ENCODE measurements at regions not wholly inside any gene's neighbourhood (a gene's known extent, or its start where the extent isn't known, plus 50 kb on each side); places are given as distances from the start of the nearest gene placed in this dataset.

DNA sequence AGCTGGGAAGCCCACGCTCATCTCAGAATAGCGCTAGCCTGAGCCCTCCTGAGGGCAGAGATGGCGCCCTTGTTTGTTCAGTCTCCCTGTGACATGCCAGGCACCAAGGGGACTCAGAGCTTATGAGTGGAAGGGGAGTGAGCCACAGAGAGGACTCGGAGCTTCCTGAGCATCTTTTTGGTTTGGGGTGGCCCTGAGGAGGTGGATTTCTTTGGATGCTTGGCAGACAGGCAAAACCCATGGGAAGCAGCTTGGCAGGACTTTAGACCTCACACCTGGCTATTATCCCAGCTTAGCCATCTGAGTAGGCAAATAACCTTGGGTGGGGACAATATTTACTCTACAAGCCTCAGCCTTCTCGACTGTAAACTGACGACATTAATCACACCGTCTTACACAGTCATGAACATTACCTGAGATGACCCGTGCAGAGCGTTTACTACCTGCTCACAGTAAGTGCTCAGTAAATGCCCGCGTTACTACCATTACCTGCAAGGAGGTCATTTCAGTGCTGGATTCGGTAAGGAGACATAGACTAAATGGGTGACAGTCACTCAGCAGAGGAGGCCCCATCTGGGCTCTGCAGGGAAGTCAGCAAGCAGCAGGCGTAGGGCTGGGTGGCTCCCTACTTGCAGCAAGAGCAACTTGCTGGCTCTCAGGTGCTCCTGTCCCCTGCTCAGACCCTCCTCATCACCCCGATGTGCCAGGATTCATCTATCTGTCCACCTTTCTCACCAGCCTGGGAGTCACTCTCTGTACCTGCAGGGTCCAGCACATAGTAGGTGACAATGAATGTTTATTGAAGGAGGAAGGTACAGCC is 54.9 kb downstream of the KLHDC7A start:
- DNase-seq (ENCODE audit: low read depth in 2 of 2) = no peak

DNA sequence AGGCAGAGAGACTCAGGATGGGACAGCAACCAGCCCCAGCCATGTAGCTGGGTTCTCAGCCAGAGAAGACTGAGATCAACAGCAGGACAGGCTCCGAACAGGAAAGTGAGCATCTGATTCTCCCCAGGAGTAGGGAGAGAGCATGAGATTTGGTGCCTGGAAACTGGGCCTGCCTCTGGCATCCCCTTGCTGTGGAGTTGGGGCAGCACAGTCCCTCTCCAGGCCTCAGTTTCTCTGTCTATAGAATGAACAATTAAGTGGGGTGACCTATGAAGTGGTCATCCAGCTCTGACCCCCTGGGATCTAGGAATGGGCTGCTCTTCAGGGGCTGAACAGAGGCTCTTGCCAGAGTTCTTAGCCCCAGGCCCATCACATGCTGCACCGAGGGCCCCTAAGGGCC is 55.6 kb downstream of the KLHDC7A start:
- DNase-seq (ENCODE audit: low read depth in 2 of 2) = no peak

DNA sequence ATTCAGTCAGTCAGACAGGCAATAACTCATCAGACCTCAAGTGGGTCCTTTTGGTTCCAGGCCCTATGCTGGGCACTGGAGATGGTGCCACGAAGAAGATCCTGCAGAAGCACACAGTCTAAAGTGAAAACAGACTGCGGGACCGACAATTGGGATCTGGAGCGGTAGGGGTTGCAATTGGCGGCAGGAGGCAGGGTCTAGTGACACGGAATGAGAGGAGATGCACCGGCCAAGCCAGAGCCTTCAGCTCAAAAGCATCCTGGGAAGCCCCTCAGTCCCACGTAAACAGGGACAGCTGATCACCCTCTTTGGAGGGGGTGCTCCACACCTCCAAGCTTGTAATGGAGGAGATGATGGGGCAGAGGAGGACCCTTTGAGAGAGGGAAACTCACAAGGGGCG is 56.2 kb downstream of the KLHDC7A start:
- no peak for DNase-seq (ENCODE audit: low read depth in 2 of 2)

DNA sequence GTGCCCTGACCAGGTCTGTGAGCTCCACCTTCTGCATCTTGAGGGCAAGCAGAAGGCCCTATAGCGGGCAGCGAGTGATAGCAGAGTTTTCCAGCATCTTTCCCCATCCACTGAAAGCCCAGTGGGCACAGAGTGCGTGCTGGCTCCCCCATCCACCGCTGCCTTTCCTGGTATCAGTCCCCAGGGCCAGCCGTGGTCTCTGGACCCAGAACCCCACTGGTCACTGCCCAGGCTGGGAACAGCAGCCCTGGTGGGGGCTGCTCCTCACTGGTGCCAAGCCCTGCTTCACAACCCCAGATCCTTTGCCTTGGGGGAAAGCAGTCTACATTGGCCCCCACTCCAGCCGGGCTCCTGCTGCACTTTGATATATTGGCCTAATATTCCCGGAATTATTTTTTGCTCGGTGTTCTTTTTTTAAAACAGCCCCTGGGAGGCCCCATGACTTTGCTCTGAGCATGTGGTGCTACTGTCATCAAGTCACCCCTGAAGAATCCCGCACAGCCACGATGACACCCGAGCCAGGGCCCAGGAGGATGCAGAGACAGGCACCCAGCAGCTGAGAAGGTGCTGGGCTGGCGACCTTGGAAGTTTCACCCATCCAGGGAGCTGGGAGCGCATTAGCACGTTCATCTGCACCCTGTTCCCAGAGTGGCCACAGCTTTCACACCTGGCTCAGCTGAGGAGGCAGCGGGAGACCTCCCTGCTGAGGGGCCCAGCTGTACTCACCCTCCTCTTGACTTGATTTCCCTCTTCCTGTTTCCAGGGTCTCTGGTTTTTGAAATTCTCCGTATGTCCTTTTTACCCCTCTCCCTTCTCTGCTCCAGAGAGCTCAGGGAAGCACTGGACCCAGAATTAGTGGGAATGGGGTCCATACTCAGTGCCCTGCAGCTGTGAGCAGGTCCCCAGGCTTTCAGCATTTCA is 56.9 kb downstream of the KLHDC7A start:
- DNase-seq (ENCODE audit: low read depth in 2 of 2) = no peak

DNA sequence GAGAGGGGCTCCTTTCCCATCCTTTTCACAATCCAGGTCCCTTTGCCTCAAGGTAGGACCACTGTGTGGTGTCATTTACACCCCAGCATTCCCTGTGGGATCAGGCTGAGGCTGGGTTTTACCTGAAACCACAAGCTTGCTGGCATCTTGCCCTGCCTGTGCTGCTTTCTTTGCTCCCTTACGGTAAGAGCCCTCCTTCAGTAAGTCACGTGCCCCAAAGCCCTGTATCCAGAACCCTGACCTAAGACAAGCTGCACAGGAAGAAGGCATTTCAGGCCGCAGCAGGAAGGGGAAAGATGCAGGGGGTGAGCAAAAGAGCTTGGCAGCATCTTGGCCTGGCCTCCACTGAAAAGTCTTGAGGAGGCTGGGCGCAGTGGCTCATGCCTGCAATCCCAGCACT is 58.4 kb downstream of the KLHDC7A start:
- DNase-seq (ENCODE audit: low read depth in 2 of 2) = no peak

DNA sequence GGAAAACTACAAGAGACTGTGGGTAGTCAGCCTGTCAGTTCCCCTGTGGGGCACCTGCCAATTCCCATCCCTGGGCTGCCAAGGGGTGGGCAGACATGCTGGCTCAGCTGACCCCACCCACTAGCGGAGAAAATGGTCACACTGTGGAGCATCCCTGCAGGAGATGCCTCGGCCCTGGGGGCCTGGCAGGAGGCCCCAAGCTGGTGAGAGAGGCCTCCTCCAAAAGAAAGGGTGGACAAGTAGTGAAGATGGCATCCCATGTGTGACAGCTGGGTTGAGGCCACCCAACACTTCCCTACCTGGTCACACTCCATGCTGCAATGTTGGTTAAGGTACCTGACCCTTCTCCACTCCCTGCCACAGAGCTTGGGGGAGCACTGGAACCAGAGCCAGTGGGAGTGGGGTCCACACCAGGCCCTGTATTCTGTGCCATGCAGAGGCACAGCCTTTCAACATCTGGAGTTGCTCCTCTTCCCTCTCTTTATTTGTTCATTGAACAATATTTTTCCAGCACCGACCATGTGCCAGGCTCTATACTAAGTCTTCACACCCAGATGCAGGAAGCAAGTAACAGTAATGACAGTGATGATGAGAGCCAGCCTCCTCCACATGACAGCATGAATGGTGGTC is 59.5 kb downstream of the KLHDC7A start:
- no peak for DNase-seq (ENCODE audit: low read depth in 2 of 2)

DNA sequence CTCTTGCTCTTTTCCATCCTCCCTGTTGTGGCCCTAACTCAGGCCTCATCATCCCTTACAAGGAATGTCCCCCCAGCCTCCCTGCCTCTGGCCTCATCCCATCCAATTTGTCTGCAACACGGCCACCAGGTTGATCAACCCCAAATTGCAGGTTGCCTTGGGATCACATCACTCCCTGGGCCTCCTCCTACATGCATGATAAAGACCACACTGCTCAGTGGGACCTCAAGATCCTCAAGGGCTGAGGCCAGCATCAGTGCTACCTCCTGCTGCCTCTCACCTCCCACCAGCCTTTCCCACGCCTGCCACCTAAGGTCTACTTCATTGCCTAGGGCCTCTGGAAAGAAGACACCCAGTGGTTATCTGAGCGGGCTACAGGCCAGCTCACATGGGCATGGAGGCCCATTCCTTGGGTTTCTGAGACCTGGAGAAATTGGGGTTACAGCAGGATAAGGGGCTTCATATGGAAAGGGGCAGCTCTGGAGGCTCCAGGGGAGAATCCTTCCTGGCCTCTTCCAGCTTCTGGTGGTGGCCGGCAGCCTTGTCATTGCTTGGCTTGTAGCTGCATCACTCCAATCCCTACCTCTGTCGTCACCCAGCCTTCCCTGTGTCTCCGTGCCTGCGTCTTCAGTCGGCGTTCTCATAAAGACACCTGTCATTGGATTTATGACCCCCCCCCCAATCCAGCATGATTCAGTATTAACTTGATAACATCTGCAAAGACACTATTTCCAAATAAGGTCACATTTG is 60.5 kb downstream of the KLHDC7A start:
- no peak for DNase-seq (ENCODE audit: low read depth in 2 of 2)

DNA sequence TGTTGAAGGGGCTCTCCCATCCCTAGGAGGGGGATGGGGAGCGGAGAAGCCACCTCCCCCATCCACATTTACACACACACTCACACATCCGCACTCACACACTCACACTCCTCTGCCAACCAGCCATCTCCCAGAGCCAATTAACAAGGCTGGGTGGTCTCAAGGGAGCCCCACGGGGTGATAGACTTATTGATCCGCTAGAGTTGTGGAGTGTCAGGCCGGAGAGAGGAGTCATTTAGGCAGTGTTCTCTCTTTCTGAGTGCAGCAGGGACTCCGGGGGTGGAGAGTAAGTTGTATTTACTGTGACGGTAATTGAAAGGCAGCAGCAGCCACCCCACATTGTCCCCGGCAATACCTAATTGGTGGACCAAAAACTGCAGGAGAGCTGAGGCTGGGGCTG is 61.6 kb downstream of the KLHDC7A start:
- no peak for DNase-seq (ENCODE audit: low read depth in 2 of 2)

DNA sequence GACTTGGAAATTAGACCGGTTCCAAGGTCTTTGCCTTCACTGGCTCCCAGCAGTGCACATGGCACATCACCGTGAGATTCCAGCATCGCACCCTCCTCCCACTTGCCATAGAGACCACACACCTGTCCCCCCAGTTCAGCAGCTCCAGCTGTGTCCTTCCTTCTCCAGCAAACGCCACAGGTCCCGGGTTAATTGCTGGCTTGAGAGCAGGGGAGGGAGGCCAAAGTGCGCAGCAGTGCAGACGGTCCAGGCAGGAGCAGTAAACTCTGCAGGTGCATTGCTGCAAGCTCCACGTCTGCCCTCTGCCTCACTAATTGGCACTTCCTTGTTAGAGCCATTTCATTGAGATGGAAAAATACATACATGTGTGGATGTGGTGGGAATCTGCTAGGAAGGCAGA is 65.3 kb downstream of the KLHDC7A start:
- no peak for DNase-seq (ENCODE audit: low read depth in 2 of 2)

DNA sequence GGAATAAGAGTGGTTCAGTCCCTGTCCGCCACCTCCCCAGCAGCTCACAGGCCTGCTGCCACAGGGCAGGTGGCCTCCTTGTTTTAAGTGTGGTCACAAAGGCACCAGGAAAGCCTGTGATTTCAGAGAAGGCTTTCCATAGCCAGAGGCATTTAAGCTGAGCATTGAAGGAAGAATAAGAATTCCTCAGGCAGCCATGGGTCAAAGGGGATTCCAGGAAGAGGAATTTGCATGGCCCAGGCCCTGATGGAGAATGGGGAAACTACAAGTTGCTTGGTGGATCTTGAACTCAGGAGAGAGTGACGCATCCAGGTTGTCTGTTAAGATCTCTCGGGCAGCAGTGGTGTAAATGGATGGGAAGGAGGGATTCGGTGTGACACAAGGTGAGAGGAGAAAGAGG is 66.7 kb downstream of the KLHDC7A start:
- no peak for DNase-seq (ENCODE audit: low read depth in 2 of 2)

DNA sequence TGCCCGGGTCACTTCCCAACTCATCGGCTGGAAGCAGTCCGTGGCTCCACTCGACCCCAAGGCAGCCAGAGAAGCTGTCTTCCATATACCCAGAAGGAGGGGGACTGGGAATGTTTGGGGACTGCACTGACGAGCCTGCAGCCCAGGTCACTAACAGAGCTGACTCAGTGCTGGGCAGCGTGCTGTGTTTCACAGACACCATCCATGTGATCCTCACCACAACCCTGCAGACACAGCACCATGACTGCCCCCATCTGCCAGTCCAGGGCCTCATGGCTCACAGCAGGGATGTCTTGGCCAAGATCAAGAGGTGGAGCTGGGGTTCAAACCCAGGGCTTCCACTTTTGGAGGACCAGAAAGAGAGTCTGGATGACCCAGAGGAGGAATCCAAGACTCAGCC is 67.9 kb downstream of the KLHDC7A start:
- DNase-seq (ENCODE audit: low read depth in 2 of 2) = no peak

DNA sequence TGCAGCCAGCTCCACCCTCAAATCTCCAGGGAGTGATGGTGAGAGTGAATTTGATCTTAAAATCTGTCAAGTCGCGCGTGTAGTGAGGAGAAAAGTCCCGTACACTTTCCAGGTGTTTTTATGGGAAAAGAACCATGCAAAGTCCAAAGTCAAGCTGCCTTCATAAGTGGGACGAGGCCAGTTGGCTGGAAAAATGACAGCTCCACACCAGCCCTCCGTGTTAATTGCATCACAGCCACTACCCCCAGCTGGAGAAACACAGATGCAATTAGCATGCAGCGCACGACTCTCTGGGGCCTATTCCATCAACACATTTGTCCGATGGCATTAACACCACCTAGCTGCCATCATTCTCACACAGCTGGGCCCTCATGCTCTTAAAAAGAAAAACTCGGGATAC is 68.4 kb downstream of the KLHDC7A start:
- DNase-seq (ENCODE audit: low read depth in 2 of 2) = no peak

DNA sequence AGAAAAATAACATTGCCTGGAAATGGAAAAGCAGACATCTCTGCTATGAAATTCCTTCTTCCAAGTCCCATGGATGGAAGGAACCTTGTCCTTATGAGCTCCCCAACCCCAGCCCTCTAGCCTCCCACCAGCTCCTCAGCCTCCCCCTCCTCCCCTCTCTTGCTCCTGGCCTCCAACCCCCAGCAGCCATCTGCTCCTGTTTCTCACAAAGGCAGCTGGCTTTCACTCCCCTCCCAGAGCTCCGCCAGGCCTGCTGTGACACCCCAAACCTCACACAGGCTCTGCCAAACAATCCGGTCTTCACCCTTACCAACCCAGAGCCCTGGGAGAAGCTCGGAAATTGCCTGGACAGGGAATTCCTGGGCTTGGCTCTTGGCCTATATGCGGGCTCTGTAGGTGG is 69.2 kb downstream of the KLHDC7A start:
- no peak for DNase-seq (ENCODE audit: low read depth in 2 of 2)

DNA sequence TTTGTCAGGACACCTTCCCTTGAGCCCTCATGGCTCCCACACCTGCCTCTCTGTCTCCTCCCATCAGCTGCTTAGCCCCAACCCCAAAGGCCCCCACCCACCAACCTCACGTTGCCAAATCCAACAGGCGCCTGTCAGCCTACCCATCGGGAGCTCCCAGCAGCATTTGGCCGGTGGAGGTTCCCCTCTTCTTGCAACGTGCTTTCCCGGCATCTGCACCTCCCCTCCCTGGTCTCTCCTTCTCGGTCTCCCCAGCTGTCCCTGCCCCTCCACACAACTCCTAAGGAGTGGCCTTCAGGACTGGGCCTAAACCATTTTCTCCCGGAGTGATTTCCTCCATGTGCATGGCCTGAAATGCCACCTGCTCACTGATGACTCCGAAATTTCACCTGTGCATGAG is 71.9 kb downstream of the KLHDC7A start:
- DNase-seq (ENCODE audit: low read depth in 2 of 2) = no peak

DNA sequence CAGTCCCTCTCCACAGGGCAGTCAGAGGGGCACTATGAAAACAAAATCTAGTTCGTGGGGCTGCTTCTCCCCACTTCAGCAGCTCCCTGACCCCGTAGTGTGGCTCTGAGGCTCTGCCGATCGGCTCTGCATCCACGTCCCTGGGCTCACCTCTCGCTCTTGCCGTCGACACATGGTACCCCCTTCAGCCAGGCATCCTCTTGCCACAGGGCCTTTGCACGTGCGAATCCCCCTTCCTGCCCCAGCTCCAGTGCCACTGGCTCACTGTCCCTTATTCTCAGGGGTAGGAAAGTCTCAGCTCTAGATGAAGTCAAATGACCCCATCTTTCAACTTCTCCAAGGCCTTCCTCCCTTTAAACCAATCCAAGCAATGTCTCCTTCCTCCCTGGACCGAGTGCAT is 72.7 kb downstream of the KLHDC7A start:
- no peak for DNase-seq (ENCODE audit: low read depth in 2 of 2)

DNA sequence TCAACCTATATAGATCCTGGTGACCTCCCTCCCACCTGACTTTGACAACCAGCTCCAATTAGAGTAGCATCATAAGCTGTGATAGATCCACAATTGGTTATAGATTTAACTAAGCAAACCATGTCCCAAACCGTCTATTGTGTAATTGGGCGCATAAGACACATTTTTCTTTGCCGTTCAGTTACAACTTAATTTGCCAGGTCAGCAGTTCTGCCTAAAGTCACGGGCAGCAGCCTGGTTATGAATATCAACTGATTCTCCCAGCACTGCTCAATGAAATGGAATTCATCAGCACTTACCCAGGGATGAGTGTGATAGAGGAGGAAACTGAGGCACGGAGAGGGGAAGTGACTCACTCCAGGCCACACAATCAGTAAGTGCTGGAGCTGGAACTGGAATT is 73.4 kb downstream of the KLHDC7A start:
- DNase-seq (ENCODE audit: low read depth in 2 of 2) = peak in 1 of 2 donors; percentile 62

DNA sequence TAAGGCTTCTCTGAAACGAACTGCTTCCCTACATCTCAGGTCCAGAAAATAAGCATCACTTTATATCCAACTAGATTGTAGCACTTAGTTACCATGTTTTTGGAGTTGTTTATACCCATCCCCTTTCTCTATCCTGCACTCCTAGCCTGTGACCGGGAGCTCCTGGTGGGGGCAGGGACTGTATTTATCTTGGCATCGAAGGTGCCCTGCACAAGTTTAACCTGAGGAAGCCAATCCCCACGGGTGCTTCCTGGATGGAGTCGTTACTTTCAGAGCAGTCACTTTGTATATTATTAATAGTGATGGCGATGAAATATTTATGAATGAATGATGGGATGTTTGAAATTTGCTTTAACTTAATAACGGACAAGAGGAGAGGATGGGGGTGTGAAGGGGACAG is 73.9 kb downstream of the KLHDC7A start:
- peak in 1 of 2 donors; percentile 94 for DNase-seq (ENCODE audit: low read depth in 2 of 2)

DNA sequence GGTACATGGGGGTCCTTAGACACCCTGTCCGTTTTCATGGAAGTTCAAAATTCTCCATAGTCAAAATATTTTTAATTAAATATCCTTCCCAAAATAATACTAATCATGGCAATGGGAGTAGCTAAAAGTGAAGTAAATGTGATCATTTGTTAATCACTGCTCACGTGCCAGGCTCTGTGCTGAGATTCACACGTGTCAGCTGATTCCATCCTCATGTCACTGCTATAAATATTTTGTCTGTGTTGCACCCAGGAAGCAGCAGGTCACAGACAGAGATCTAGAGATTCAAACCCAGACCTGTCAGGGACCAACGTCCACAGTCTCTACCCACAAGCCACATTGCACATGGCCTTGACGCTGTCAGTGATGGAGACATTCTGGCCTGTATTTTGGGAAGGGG is 74.3 kb downstream of the KLHDC7A start:
- no peak for DNase-seq (ENCODE audit: low read depth in 2 of 2)

DNA sequence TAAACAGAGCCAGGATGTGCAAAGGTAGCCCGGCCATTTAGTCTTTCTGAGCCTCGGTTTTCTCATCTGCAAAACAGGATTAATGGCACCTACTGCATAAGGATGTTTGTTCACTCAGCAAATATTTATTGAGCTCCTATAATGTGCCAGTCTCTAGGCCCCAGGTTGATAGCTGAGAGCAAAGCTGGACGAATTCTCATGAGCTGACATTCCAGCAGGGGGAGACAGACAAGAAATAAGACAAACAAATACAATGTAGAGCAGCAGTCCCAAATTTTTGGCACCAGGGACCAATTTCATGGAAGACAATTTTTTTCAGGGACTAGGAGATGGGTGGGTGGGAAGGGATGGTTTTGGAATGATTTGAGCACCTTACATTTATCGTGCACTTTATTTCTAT is 74.3 kb upstream of the PAX7 start:
- DNase-seq (ENCODE audit: low read depth in 2 of 2) = peak; percentile 28 to 50

DNA sequence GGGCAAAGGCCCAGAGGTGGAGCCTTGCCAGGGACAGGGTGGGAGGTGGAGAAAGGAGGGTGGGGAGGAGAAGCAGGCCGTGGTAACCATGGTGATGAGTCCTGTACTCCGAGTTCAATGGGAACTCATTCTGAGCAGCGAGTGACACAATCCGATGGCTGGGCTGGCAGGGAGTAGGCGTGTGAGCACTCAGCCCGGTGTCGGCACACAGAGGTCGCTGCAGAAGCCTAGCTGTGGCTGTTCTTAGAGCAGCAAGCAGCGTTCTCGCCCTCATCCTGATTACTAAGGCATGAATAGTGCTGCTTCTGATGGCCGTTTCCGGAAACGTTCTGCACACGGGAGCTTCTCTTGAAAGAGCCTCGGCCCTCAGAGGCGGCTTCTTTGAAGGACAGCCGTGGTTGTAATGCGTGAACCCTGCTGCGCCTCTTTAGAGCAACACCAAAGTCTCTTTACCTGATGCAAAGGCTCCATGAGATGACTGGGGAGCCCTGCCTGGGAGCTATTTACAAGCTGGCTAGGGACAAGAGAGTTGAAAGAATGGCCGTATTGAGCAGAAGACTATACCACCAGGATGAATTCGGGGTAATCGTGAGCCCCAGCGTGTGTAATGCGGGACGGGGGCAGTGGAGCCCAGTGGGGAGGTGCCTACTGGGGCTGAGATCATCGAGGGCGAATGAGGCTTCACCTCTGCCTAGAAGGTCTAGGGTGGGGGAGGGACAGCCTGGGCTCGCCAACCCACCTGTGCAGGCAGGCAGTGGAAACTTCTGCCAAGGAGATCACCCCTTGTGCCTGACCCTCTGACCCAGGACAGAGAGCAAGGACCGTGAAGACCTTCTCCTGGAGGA is 72.8 kb upstream of the PAX7 start:
- peak in 1 of 2 donors; percentile 5 for DNase-seq (ENCODE audit: low read depth in 2 of 2)

DNA sequence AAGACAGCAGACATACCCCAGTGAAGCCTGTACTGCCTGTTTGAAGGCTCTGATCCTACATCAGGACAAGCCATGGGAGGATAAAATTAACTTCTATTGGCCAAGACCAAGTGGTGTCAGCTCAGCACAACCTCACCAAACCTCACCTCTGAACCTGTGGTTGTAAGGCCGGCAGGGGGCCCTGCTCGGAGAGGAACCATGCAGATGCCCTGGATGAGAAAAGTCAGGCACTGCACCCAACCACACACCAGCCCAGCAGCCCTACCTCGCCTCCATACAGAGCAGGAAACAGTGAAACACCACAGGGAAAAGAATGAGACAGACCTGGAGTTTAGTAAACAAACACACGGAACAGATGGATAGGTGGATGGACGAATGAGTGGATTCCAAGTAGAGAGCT is 70.0 kb upstream of the PAX7 start:
- DNase-seq (ENCODE audit: low read depth in 2 of 2) = no peak
